Medulla oblongata (tissue), 1 donor: ENCODE measurements at regions not wholly inside any gene's neighbourhood (a gene's known extent, or its start where the extent isn't known, plus 50 kb on each side); places are given as distances from the start of the nearest gene placed in this dataset.
"Not testable (repeated sequence)": the region's sequence is repeated elsewhere in the genome, so short reads cannot be mapped to it uniquely, and the experiment has no call there.

ENCODE experiments used
- DNase-seq: peaks from one replicate; pipeline ENCODE4 v3.0.0-alpha.2; 2015; ENCODE audit errors: extremely low spot score

DNA sequence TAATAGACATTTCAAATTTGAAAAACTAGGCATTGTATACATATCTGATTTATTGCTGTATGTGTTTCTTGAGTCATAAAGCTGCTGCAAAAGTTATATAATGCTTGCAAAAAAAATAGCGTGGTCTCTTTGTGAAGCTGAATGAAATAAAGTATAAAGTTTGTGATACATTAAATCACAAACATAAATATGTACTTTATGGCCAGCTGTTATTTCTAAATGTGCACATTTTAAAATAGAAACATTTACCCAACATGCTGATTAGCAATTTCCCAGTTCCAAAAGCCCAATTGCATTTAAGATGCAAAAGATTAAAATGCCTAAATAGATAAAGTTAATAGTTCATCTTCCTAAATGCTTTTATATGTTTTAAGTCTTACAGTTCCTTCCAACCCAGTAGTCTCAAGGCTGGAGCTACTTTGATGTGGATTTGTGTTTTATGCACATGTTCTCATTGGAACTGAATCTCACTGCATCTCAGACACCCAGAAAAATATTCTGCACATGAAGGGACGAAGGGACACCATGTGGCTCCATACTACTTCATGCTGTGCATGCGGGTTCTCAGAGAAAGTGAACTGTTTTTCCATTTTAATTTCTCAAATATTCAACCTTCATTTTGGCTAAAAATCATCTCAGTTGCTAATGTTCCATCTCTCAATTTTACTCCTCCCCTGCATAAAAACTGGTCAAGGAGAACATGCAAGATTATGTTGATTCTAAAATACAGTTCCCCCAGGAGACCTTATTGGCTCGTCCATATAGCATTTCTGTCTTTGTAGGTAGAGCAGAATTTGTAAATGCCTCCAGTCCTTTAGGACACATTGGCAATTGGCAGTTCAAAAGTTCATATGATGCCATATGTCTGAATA is 304.6 kb downstream of the MTX2 start:
- DNase-seq = no peak

DNA sequence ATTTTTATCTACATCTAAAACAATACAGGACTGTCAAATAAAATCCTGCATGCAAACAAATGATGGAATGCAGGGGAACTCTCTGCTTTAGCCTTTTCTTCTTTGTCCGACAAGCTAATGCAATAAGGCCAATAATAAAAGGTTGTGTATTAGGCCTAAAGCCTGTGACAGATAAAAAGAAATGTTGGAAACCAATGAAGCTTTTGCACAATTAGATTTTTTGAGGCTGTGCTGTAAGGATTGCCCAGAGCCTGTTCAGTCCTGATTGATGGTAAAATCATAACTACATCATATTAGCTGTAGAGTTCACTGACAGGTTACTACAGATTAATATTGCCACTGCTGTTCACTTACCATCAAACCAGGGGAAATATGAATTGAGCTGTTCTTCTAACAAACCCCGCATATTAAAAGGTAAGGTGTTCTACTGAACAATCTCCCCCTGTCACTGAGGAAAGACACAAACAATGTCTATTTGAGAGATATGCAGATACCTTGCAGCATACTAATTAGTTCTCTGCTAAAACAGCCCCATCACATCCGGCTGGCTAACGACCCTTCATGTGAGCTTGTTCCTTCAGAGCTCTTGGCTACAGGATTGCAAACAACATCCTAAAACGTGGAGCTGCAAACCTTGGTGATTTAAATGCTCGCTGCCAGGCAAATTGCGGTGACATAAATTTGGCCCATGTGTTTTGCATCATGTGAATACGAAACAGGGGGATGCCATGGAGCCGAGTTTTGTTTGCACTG is 305.4 kb downstream of the MTX2 start:
- DNase-seq = no peak

- no peak for DNase-seq
Observed at GRCh38 chr2:176575237-176575744, 306.0 kb downstream of the MTX2 start.

DNA sequence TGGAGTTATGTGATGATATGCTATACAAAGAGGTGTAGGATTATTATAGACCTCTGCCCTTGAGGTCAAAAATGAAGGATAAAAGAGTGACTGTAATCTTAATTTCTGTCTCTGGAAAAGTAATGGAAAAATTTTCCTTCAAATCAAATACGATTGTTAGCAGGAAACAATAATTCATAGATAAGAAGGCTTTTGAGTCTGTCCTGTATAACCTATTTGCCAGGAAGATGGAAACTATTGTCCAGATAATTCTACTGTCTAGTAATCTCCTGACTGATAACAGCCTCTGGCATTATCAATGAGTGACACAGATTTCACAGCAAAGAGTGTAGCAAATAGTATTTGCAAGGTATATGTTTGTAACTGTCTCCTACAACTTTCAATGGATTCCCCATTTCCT is 307.8 kb downstream of the MTX2 start:
- DNase-seq = no peak

DNA sequence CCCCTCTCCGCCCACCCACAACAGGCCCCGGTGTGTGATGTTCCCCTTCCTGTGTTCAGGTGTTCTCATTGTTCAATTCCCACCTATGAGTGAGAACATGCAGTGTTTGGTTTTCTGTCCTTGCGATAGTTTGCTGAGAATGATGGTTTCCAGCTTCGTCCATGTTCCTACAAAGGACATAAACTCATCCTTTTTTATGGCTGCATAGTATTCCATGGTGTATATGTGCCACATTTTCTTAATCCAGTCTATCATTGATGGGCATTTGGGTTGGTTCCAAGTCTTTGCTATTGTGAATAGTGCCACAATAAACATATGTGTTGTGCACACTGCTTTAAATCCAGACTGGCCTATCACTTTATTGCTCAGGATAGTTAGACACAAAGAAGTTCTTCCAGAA is 309.1 kb downstream of the MTX2 start:
- not testable (repeated sequence) for DNase-seq

DNA sequence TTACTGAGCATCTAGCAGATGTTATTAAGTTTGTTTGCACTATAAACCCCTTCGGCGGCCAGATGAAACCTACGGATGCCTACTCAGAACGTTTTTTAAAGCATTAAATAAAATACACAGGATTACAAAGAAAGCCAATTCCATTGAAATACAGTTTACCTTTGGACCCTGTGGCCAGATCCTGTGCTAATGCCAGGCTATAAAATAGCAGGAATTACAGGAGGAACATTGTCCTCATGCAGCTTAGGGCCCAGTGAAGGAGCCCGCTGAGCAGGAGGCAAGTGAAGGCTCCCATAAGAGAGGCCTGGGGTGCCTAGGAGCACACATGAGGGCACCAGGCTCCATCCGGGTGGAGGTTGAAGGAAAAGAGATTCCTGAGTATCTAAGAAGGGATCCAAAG is 310.4 kb downstream of the MTX2 start:
- no peak for DNase-seq

DNA sequence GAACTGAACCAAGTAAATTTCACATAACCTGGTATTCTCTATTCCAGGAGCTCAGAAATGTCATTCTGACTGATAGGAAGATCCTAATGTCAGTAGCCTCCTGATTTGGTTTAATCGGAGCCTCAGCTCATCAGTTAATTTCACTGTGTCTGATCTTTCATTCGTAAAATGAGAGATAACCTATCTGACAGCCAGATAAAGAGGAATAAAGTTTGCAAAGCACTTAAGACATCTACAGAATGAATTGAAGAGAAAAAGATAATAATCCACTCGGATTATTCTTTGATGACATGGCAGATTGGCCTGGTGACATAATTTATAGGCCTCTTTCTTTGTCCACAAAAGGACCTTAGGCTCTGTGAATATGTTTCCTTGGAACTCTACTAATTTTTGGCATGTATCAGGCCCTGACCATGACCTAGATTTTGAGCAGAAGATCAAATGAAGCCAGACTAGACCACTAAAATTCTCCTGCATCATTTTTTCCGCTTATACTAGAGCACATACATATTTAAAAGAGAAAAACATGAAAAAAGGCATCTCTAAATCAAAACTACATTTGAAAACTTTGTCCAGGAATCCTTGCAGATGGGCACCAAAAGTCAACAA is 312.4 kb downstream of the MTX2 start:
- DNase-seq = no peak

DNA sequence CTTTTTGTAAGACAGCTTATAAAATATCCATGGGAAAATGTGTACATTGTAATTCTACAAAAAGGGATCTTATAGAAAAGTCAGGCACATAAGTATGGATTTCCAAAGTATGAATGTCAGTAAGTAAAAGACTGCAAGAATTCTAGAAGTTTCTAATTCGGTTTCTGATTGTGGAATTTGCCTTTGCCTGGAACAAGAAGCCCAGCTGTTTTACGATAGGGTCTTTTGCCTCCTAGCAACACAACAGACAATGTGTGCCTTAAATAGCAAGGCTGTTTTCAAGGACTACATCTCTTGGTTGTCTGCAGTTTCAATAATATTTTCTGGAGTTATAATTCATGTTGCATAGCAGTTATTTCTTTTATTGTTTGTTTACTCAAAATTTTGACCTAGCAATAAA is 312.9 kb downstream of the MTX2 start:
- DNase-seq = peak; percentile 7

DNA sequence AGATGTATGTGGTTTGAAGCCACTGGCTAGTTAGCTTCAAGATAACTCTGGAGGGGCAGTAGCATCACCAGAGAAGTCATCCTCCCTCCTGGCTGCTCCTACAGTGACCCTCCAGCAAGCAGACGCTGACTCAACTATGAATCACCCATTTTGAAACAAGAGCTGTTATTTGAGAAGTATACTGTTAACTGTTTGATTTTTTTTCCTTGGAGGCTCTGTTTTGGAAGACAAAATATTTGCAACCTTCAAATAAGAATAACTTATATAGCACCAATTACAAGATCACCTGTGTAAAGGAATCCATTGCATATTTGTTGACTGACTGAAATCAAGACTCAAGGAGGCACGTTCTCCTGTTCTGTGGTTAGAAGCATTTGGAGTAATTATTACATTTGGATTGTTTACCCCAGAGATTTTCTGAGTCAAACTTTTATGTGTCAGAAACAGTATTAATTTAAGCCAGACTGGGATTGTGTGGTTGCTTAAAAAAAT is 313.8 kb downstream of the MTX2 start:
- no peak for DNase-seq

DNA sequence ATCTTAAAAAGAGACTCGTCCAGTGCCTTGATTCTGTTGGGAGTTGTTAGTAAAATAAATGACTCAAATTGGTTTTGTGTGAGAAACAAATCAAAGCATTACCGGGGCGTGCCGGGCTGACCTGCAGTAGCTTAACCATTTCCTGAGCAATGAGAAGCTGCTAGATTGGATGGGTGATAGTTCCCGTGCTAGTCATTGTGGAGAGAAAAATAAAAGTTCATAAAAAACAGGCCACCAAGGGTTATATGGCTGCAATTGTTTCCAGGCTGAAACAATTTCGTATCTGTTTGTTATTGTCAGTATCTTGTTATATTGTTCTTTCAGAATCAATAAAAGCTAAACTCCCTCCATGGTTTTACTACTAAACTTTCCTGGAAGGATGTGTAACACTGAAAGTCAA is 314.4 kb downstream of the MTX2 start:
- DNase-seq = no peak

GRCh38 chr2:176584333-176584732 is 315.1 kb downstream of the MTX2 start:
- no peak for DNase-seq

GRCh38 chr2:176585291-176585690 is 316.0 kb downstream of the MTX2 start:
- DNase-seq = no peak

DNA sequence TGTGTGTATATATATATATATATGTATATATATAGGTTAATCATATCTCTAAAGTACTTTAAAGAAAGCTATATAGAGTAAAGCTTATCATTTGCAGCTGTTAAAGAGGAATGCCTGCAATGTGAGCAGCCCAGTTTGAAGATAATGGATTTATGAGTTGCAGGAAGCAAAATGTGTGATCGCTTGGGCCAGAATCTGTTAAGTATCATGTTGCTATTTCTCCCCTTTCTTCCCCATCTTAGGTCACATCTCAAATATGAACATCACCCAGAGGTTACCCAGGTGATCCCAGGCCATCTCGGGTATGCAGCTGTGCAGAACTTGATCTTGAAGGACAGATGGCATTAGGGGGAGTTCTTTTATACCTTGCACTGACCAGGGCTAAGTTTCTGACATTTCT is 316.5 kb downstream of the MTX2 start:
- no peak for DNase-seq

GRCh38 chr2:176589287-176589686 is 320.0 kb downstream of the MTX2 start:
- DNase-seq = no peak

DNA sequence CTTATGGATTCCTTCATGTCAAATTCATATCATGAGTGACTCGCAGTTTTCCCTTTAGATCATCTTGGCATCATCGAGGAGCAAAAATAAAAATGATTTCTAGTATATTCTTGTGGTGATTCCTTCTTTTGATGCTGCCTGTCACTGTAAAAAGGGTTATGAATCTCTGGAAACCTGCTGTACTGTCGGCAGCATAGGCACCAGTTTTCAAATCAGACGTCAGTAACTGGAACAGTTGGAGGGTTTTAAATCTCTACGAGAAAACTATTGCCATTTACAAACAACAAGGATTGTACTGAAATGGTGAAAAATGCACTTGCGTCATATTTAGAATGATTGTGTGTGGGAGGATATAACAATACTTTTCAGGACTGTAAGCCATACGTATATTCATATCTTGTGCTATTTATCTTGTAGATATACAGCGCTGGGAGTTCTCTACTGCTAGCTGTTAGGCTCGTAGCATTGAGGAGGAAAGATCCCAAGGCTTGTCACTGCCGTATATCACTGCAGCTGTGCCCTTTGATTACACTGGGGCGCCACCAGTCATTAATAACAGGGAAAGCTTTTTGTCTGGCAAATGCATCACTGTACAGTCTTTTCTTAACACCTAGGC is 320.7 kb downstream of the MTX2 start:
- DNase-seq = no peak

- no peak for DNase-seq
Observed at GRCh38 chr2:176592216-176592615, 323.0 kb downstream of the MTX2 start.

GRCh38 chr2:176595986-176596385 is 326.7 kb downstream of the MTX2 start:
- no peak for DNase-seq

- no peak for DNase-seq
Observed at GRCh38 chr2:176597916-176598315, 328.7 kb downstream of the MTX2 start.

DNA sequence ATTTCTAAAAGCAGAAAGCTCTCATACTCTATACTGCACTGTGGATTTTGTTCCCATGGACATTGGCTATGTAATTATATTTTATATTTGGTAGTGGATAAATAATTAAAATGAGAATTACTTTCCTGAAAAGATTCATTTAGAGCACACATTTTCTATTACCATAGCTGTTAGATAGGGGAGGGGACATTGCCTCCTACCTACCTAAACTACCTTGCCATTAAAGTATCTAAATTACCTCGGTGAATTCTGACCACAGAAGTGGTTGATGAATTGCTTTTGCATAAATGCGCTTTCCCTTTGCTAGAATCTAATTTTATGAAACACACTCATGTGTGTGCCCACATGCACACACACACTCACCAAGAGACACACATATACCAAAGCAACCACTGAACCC is 329.1 kb downstream of the MTX2 start:
- DNase-seq = no peak

DNA sequence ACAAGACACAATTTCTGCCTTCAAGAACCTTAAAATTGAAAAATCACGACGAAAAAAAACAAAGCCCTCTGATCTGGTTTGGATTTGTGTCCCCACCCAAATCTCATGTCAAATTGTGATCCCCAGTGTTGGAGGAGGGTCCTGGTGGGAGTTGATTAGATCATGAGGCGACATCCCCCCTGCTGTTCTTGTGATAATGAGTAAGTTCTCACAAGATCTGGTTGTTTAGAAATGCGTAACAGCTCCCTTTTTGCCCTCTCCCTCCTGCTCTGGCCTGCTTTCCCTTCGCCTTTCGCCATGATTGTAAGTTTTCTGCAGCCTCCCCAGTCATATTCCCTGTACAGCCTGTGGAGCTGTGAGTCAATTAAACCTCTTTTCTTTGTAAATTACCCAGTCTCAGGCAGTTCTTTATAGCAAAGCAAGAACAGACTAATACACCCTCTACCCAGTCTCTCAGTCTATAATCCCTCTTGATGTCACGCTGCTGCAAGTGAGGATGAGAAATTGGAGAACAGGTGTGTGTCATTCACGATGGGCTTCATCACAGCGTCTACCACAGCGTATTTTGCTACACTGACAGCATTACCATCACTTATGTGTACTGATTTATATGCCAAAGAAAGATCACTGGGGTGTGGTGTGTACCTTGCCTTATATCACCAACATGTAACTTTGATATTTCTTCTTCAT is 330.7 kb downstream of the MTX2 start:
- DNase-seq = no peak

DNA sequence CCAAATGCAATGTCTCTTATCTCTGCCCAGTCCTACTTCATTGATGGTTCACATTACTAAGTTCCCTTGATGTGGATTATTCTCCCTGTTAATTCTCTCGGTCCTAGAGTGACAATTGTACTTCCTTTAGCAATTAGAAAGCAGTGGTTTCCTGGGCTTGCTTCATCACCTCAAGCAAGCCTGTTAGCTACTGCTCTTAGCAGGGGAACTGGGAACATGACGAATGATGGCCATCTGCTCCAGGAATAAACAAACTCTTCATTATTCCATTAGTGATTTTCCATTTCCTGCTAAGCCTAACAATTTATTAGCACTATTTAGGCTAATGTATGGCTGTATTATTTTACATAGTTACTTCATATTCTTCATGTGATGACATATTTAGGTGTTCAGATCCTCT is 331.8 kb downstream of the MTX2 start:
- no peak for DNase-seq
